LHCN-M2 (cell line): ENCODE measurements at regions not wholly inside any gene's neighbourhood (a gene's known extent, or its start where the extent isn't known, plus 50 kb on each side); places are given as distances from the start of the nearest gene placed in this dataset.

Source experiments
- DNase-seq: peaks from one replicate; pipeline ENCODE4 v3.0.0-alpha.2; 2012; ENCODE audit warnings: low read depth

- no peak for DNase-seq
Observed at GRCh38 chr14:34218881-34219280, 243.2 kb downstream of the SPTSSA start.

DNA sequence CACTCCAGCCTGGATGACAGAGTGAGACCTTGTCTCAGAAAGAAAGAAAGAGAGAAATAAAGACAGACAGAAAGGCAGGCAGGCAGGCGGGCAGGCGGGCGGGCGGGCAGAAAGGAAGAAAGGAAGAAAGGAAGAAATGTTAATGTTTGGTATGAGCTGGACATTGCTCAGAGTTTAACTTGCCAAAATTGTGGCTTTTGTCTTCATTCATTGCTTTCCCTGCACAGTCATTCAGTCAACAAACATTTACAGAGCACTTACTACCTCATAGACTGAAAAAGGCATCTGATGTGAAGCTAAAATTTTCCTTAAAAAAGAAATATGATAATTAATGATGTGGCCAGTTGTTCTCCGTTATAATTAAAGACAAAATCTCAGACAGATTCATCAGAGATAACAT lies 247.1 kb downstream of the SPTSSA start:
- no peak for DNase-seq

DNA sequence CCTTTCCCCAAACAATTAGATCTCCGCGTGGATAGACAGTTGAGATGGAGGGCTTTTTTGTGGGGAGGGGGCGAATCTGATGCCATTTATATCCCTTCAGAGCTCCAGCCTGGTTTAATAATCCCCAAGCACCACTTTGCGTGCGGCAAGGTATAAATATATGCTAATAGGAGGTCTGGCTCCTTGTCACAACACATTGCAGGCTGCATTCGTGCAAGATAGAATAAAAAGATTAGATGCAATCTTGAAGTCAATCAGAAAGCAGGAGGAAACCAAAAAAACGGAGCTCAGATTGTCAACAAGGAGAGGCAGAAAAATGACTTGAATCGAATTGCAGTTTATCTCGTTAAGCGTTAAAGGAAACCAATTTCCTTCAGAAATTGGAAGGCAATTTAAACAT lies 248.7 kb downstream of the SPTSSA start:
- DNase-seq: no peak

DNA sequence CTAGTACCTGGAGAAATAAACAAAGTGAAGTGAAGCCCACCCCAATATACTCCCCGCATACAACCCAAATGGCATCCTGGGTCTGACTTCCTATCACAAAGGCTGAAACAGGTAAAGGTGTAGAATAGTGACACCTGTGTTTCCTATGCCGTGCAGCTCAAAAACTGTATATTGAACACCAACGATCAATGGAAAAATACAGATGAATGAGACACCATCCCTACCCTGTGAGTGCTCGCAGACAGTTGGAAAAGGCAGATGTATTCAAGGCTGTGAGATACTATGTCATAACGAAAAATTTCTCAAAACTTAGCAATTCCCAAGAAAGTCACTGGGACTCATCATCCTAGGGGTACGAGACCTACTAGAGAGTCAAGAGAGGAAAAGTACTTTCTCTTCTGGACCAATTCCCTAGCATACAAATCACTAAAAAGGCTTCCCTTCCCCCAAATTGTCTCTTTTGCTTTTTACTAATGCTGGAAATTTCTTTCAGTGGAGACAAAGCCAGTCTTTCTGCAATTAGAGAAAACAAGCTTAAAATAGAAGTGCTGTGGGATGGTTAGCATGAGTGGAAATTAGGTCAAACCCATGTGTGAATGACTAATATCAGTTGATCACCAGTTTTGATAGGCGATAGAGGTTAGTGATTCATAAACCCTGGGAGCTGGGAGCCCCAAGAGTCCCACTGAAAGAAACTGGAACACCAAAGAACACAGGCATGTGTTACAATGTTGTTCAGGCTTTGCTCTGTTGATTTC lies 249.7 kb downstream of the SPTSSA start:
- DNase-seq: no peak

DNA sequence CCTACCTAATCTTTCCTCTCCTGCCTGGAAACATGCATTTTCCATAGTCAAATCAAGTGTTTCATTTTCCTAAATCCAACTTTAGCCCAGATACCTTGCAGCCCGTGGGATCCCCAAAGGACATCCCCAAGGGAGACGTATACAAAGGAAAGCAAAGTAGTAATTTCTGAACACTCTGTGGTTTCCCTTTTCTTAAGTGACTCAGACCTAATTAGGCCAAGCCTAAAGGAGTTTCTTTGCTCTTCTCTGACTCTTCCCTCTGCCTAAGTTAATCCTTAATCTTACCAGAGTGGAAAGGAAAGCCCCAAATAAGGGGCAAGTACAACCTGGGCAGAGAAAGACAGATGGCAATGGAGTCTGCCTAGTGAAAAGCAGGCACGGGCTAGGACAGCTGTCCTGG lies 250.3 kb downstream of the SPTSSA start:
- no peak for DNase-seq

DNA sequence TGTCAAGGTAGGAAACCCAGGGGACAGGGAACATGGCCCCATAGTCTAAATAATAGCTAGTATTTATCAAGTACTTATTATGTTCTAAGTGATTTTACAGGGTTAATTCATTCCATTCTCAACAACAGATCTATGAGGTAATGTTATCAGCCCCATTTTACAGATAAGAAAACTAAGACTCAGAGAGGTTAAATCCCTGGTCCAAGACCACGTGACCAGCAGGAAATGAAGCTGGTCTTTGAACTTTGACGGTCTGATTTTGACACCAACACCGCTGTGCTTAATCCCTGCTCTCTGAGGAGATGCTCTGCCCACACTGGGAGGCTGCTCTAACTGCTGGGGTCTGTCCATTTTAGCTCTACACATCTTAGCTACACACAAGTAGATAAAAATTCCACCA lies 253.5 kb downstream of the SPTSSA start:
- no peak for DNase-seq

DNA sequence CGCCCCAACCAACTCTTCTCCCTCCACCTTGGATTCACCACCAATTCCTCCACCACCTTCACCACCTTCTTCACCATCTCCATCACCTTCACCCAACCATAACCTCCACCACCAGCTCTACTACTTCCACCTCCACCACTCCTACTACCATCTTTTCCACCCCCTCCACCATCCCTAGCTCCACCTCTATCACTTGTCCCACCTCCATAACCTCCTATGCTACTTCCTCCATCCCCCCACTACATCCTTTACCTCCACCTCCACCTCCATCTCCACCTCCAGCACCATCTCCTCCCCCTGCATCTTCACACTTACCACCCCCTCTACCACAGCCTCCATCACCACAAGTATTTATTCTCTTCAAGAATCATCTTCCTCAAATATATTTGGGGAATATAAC lies 254.9 kb upstream of the EGLN3 start:
- DNase-seq: no peak

DNA sequence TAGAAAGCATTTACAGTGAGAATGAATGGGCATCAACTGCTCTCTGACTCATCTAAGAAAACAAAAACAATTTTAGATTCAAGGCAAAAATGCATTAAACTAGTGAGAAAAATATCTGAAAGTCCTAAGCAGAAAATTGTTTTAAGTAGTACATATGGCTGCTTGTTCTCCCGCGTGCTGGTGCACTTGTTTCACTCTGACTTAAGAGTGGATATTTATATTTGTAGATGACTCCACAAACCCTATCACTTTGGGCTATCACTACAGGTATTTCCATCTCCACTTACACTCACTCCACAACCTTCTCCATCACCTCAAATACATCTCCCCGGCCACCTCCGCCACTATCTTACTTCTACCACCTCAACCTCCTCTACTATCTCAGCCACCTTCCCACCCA lies 253.9 kb upstream of the EGLN3 start:
- no peak for DNase-seq

GRCh38 chr14:34203251-34203722 lies 252.4 kb upstream of the EGLN3 start:
- DNase-seq: no peak

- DNase-seq: no peak
Observed at GRCh38 chr14:34201909-34202637, 251.2 kb upstream of the EGLN3 start.

DNA sequence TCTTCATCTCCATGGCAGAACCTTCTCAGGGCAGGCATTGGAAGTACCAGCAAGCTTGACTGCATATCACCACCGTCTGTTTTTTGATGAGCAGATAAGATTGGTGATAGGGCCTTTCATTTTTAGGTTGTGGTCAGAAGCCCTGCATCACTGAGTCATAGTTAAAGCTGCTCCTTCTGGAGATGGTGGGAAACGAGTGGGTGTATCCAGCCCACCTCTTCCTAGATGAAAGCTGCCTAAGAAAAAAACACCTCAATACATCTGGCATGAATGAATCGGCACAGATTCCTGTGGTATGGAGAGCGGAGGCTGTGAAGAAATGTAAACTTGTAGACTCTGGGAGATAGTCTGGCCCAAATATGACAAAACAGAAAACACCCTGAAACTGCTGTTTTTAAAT lies 248.7 kb upstream of the EGLN3 start:
- no peak for DNase-seq

DNA sequence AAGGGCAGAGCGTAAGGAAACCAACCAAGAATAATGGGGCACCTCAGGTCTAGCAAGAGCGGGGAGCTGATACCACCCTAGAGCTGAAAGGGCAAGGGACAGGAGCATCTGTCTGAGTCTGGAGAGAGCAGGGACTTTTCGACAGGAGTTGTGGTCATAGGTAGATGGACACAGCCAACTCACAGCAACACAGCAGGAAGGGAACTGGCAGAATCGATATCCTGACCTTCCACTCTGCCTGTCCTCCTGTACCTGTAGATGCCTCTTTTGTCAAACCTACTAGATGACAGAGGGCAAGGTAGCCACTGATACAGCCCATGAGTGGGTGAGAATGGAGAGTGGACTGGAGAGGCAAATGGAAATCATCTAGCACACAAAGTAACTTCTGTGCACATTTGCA lies 247.2 kb upstream of the EGLN3 start:
- DNase-seq: no peak

- DNase-seq: no peak
Observed at GRCh38 chr14:34195964-34196363, 245.1 kb upstream of the EGLN3 start.

DNA sequence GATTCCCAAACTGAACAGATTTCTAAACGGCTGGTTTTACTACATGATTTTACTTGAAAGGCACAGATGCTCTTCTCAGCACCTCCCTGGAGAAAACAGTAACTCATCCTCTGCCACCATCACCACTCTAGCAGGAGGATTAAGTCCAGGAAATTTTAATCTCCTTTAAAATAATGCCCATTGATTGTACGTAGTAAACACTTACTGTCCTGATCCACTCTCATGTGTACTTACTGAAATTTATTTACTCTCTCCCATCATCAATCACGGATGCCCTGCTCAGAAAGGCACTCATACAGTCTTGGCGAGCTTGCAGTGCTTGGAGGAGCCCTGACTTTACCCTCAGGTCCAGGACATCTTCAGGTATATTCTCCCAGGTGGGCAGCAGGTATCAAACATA lies 239.8 kb upstream of the EGLN3 start:
- no peak for DNase-seq

- no peak for DNase-seq
Observed at GRCh38 chr14:34189866-34190265, 239.0 kb upstream of the EGLN3 start.

DNA sequence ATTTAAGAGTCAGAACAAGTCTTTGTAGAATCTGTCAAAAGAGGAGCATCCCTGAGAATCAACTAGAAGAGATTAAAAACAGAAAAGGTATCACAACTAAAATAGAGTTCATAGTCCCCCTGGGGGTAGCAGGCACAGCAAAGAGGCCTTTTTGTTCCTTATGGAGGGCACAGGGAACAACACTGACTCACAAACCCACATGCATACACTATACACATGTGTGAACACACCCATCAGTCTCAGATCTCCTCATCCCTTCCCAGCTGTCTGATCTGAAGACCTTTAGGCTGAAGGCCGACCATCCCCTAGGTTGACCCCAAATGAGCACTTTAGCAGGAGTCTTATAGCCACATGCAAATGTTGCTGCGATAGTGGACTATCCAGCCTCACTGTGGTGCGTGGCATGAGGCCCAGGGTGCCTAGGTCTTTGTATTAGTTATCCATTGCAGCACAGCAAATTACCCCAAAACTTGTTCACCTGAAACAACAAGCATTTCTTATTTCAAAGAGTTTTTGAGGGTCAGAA lies 236.7 kb upstream of the EGLN3 start:
- DNase-seq: no peak

- DNase-seq: no peak
Observed at GRCh38 chr14:34187061-34187460, 236.2 kb upstream of the EGLN3 start.

GRCh38 chr14:34184126-34184525 lies 233.3 kb upstream of the EGLN3 start:
- no peak for DNase-seq

- DNase-seq: no peak
Observed at GRCh38 chr14:34183478-34183877, 232.6 kb upstream of the EGLN3 start.

DNA sequence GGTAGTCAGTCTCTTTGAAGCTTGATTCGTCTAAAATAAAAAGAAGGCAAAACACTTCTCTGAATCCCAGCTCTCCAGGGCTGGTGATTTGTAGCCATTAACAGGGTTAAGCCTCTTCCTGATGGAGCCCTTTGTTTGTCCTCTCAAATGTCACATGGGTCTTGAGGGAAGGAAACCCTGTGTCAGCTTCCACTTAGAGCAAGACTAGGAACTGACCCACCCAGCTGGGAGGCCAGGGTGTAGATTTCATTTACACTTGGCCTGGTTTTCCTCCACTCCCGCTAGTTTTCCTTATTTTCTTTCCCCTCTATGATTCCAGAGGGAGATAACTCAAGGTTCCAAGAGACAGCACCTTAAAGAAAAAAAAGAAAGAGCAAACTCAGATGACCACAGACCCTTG lies 230.5 kb upstream of the EGLN3 start:
- no peak for DNase-seq

DNA sequence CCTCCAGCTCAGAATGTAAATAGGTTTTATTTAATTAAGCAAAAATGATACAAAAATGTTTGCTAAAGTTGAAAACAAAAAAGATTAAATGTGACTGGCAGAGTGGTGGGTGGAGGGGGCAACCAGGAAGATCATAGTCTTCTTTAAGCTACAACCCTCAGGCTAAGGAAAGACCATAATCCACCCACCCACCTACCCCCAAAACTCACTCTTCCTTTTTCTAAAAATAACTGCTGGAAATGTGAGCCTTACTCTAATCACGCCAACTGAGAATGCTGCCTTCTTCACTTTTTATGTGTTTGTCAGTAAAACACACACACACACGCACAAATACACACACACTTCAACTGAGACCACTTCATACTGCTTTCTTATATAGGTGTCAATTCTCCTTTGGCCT lies 230.0 kb upstream of the EGLN3 start:
- no peak for DNase-seq

DNA sequence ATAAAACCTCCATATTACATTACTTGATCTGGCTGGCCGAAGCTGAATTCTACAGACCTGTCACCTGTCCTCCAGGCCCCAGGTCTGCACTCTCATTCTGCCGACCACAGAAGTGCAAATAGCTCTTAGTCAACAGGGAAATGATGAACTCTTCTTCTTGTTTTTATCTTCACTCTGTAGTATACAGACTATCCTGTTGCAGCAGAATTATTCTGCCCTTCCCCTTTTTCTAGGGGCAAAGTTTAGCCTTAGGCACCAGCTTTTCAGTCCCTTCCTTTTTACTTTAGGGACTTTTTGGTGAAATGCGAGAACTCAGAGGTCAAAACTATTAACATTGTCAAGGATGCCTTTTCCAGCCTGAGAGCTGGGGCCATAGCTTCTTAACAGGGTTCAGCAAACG lies 229.6 kb upstream of the EGLN3 start:
- DNase-seq: no peak

DNA sequence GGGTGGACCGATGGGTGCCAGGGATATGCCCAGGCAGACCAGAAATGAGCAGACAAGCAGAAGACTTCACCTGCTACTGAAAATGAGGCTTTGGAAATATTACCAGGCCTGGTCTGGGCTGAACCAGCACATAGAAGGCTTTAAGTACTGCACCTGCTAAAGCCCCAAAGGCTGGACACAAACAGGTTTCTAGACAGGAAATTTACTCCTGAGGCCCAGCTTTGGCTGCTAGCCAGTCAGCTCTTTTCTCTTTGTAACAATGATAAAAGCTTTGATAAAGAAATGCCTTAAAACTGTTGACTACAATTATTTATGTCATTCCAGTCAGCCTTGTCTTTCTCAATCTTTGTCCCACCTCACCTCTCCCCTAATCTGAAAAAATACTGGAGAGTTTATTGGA lies 228.9 kb upstream of the EGLN3 start:
- no peak for DNase-seq
